Liver (tissue), 8 donors: ENCODE measurements at regions not wholly inside any gene's neighbourhood (a gene's known extent, or its start where the extent isn't known, plus 50 kb on each side); places are given as distances from the start of the nearest gene placed in this dataset.
A peak's percentile ranks its signal among the peaks of the same experiment; 100 is the strongest.

ENCODE experiments used
- DNase-seq: peaks from one replicate; pipeline ENCODE4 v3.0.0-alpha.2; 2017; ENCODE audit warnings: low spot score
- H3K27ac ChIP-seq, 2 donors: one replicate each; pipeline ENCODE4 v1.7.0; 2013; ENCODE audit warnings: inconsistent platforms in 2 of 2, low read length in 2 of 2, control low read depth in 1 of 2, low read depth in 1 of 2, mild to moderate bottlenecking in 1 of 2
- H3K27me3 ChIP-seq, 4 donors: one replicate each; pipeline versions ENCODE4 v1.6.1 to v1.7.0; 2013; ENCODE audit warnings: low read length in 3 of 4, inconsistent platforms in 1 of 4, mild to moderate bottlenecking in 1 of 4, moderate library complexity in 1 of 4; ENCODE audit not compliant: control insufficient read depth in 4 of 4, insufficient read depth in 4 of 4
- H3K36me3 ChIP-seq, 4 donors: one replicate each; pipeline versions ENCODE4 v1.6.1 to v1.7.0; 2013; ENCODE audit warnings: low read length in 3 of 4, mild to moderate bottlenecking in 3 of 4, low read depth in 1 of 4, moderate library complexity in 1 of 4; ENCODE audit not compliant: control insufficient read depth in 4 of 4, insufficient read depth in 3 of 4
- H3K4me1 ChIP-seq, 4 donors: one replicate each; pipeline versions ENCODE4 v1.6.1 to v1.7.0; 2013; ENCODE audit warnings: low read length in 3 of 4, mild to moderate bottlenecking in 3 of 4, moderate library complexity in 1 of 4; ENCODE audit not compliant: control insufficient read depth in 4 of 4, insufficient read depth in 4 of 4
- H3K4me3 ChIP-seq, 3 donors: one replicate each; pipeline versions ENCODE4 v1.6.1 to v1.7.0; 2013; ENCODE audit warnings: low read length in 3 of 3, control low read depth in 1 of 3, low read depth in 1 of 3, mild to moderate bottlenecking in 1 of 3
- H3K9ac ChIP-seq, 2 donors: one replicate each; pipeline ENCODE4 v1.7.0; 2013; ENCODE audit warnings: low read length in 2 of 2, mild to moderate bottlenecking in 2 of 2, moderate library complexity in 2 of 2, control low read depth in 1 of 2, low read depth in 1 of 2
- H3K9me3 ChIP-seq, 4 donors: one replicate each; pipeline versions ENCODE4 v1.6.1 to v1.7.0; 2013; ENCODE audit warnings: low read length in 3 of 4; ENCODE audit not compliant: control insufficient read depth in 4 of 4
- ATF3 ChIP-seq: IDR thresholded peaks from 2 replicates; pipeline ENCODE4 v1.6.1; 2016; ENCODE audit warnings: antibody characterized with exemption
- CTCF ChIP-seq: fragments of 150-350 bp; IDR thresholded peaks from 2 replicates; pipeline ENCODE4 v1.5.1; 2017; ENCODE audit warnings: improper control_type of control experiment, low read depth, low read length; ENCODE audit not compliant: missing input control
- GABPA ChIP-seq, 2 donors: IDR thresholded peaks in 1 of 2; conservative IDR thresholded peaks in 1 of 2; 2 replicates each; pipeline ENCODE4 v1.6.1; 2016; ENCODE audit warnings: antibody characterized with exemption in 2 of 2, mild to moderate bottlenecking in 1 of 2, moderate library complexity in 1 of 2
- HNF4A ChIP-seq, 2 donors: conservative IDR thresholded peaks; 2 replicates each; pipeline ENCODE4 v1.6.1; 2016; ENCODE audit warnings: antibody characterized with exemption in 2 of 2, mild to moderate bottlenecking in 2 of 2
- HNF4G ChIP-seq: IDR thresholded peaks from 2 replicates; pipeline ENCODE4 v1.6.1; 2016; ENCODE audit warnings: antibody characterized with exemption
- JUND ChIP-seq, 2 donors: IDR thresholded peaks; 2 replicates each; pipeline ENCODE4 v1.6.1; 2016; ENCODE audit warnings: antibody characterized with exemption in 2 of 2
- NR2F2 ChIP-seq: IDR thresholded peaks from 2 replicates; pipeline ENCODE4 v1.6.1; 2016; ENCODE audit warnings: antibody characterized with exemption
- RAD21 ChIP-seq, 2 donors: IDR thresholded peaks; 2 replicates each; pipeline ENCODE4 v1.6.1; 2016; ENCODE audit warnings: antibody characterized with exemption in 2 of 2, mild to moderate bottlenecking in 2 of 2
- REST ChIP-seq: IDR thresholded peaks from 2 replicates; pipeline ENCODE4 v1.6.1; 2016; ENCODE audit warnings: antibody characterized with exemption, mild to moderate bottlenecking
- SP1 ChIP-seq: IDR thresholded peaks from 2 replicates; pipeline ENCODE4 v1.6.1; 2018; ENCODE audit warnings: antibody characterized with exemption, mild to moderate bottlenecking
- TAF1 ChIP-seq: conservative IDR thresholded peaks from 2 replicates; pipeline ENCODE4 v1.6.1; 2016; ENCODE audit warnings: antibody characterized with exemption, mild to moderate bottlenecking
- ZBTB33 ChIP-seq: IDR thresholded peaks from 2 replicates; pipeline ENCODE4 v1.6.1; 2016; ENCODE audit warnings: antibody characterized with exemption
- WGBS: extraction: QIAGEN DNeasy Blood & Tissue Kit; methylation state at CpG from one replicate; pipeline ENCODE4 v1.1.7; 2013; 5-methylcytosine and 5-hydroxymethylcytosine counted together
- donor health status: healthy.
- donor health status: healthy.
- donor health status: healthy.
- donor health status: healthy.
- donor health status: healthy.

- Histone ChIP-seq H3K9ac (no peak overlapping the region), H3K27ac (no peak overlapping the region), H3K4me3 (no peak overlapping the region), H3K27me3 (no peaks in the 10 kb centered on the region), H3K9me3 (peaks cover 0 to 13% (median 4%) of the 10 kb centered on the region in 4 donors), H3K36me3 (peaks cover 0 to 2% (median 0%) of the 10 kb centered on the region in 4 donors), H3K4me1 (no peaks in the 10 kb centered on the region)
- WGBS: 68% methylated on average over 3 of the region's 3 CpGs
- TF ChIP-seq ATF3: no peak
- TF ChIP-seq RAD21 (IDR thresholded peaks at IDR 0.05): peak; percentile 82 to 86
- no peak for TF ChIP-seq SP1
- no peak for TF ChIP-seq NR2F2
- no peak for TF ChIP-seq REST
- TF ChIP-seq CTCF: peak; percentile 77
- no peak for TF ChIP-seq ZBTB33
- no peak for TF ChIP-seq HNF4G
- TF ChIP-seq TAF1: no peak
- no peak for TF ChIP-seq GABPA (IDR thresholded peaks at IDR 0.05 in 1 of 2, conservative IDR thresholded peaks at IDR 0.05 in 1 of 2)
- peak; percentile 63 for DNase-seq
Observed at GRCh38 chr2:217142649-217143266, 282.9 kb upstream of the TNP1 start.

- no peaks in the 10 kb centered on the region for H3K27me3 ChIP-seq
- peaks cover 0 to 19% (median 4%) of the 10 kb centered on the region in 4 donors for H3K9me3 ChIP-seq
- no peaks in the 10 kb centered on the region for H3K4me1 ChIP-seq
- 81% methylated on average over 4 of the region's 4 CpGs for WGBS
- no peak for TF ChIP-seq JUND (IDR thresholded peaks at IDR 0.05)
- TF ChIP-seq CTCF: no peak
- no peak for TF ChIP-seq HNF4A (conservative IDR thresholded peaks at IDR 0.05)
- no peak for DNase-seq
- H3K27ac ChIP-seq: no peak overlapping the region
- H3K9ac ChIP-seq: no peak overlapping the region
- peaks cover 0 to 2% (median 0%) of the 10 kb centered on the region in 4 donors for H3K36me3 ChIP-seq
- H3K4me3 ChIP-seq: no peak overlapping the region
Observed at GRCh38 chr2:217138284-217138683, 278.4 kb upstream of the TNP1 start.
